Liver (tissue), 7 donors: ENCODE measurements at regions not wholly inside any gene's neighbourhood (a gene's known extent, or its start where the extent isn't known, plus 50 kb on each side); places are given as distances from the start of the nearest gene placed in this dataset.
"Not testable (repeated sequence)": the region's sequence is repeated elsewhere in the genome, so short reads cannot be mapped to it uniquely, and the experiment has no call there.

Experiments
- DNase-seq: peaks from one replicate; pipeline ENCODE4 v3.0.0-alpha.2; 2017; ENCODE audit warnings: low spot score
- H3K27ac ChIP-seq, 2 donors: one replicate each; pipeline ENCODE4 v1.7.0; 2013; ENCODE audit warnings: inconsistent platforms in 2 of 2, low read length in 2 of 2, control low read depth in 1 of 2, low read depth in 1 of 2, mild to moderate bottlenecking in 1 of 2
- H3K27me3 ChIP-seq, 4 donors: one replicate each; pipeline versions ENCODE4 v1.6.1 to v1.7.0; 2013; ENCODE audit warnings: low read length in 3 of 4, inconsistent platforms in 1 of 4, mild to moderate bottlenecking in 1 of 4, moderate library complexity in 1 of 4; ENCODE audit not compliant: control insufficient read depth in 4 of 4, insufficient read depth in 4 of 4
- H3K36me3 ChIP-seq, 4 donors: one replicate each; pipeline versions ENCODE4 v1.6.1 to v1.7.0; 2013; ENCODE audit warnings: low read length in 3 of 4, mild to moderate bottlenecking in 3 of 4, low read depth in 1 of 4, moderate library complexity in 1 of 4; ENCODE audit not compliant: control insufficient read depth in 4 of 4, insufficient read depth in 3 of 4
- H3K4me1 ChIP-seq, 4 donors: one replicate each; pipeline versions ENCODE4 v1.6.1 to v1.7.0; 2013; ENCODE audit warnings: low read length in 3 of 4, mild to moderate bottlenecking in 3 of 4, moderate library complexity in 1 of 4; ENCODE audit not compliant: control insufficient read depth in 4 of 4, insufficient read depth in 4 of 4
- H3K4me3 ChIP-seq, 3 donors: one replicate each; pipeline versions ENCODE4 v1.6.1 to v1.7.0; 2013; ENCODE audit warnings: low read length in 3 of 3, control low read depth in 1 of 3, low read depth in 1 of 3, mild to moderate bottlenecking in 1 of 3
- H3K9ac ChIP-seq, 2 donors: one replicate each; pipeline ENCODE4 v1.7.0; 2013; ENCODE audit warnings: low read length in 2 of 2, mild to moderate bottlenecking in 2 of 2, moderate library complexity in 2 of 2, control low read depth in 1 of 2, low read depth in 1 of 2
- H3K9me3 ChIP-seq, 4 donors: one replicate each; pipeline versions ENCODE4 v1.6.1 to v1.7.0; 2013; ENCODE audit warnings: low read length in 3 of 4; ENCODE audit not compliant: control insufficient read depth in 4 of 4
- EGR1 ChIP-seq, 2 donors: IDR thresholded peaks; 2 replicates each; pipeline ENCODE4 v1.6.1; 2016 to 2018; ENCODE audit warnings: antibody characterized with exemption in 2 of 2, low read depth in 2 of 2
- FOXA1 ChIP-seq: IDR thresholded peaks from 2 replicates; pipeline ENCODE4 v1.6.1; 2016; ENCODE audit warnings: antibody characterized with exemption
- HNF4A ChIP-seq, 2 donors: conservative IDR thresholded peaks; 2 replicates each; pipeline ENCODE4 v1.6.1; 2016; ENCODE audit warnings: antibody characterized with exemption in 2 of 2, mild to moderate bottlenecking in 2 of 2
- JUND ChIP-seq, 2 donors: IDR thresholded peaks; 2 replicates each; pipeline ENCODE4 v1.6.1; 2016; ENCODE audit warnings: antibody characterized with exemption in 2 of 2
- NR2F2 ChIP-seq: IDR thresholded peaks from 2 replicates; pipeline ENCODE4 v1.6.1; 2016; ENCODE audit warnings: antibody characterized with exemption
- RAD21 ChIP-seq, 2 donors: IDR thresholded peaks; 2 replicates each; pipeline ENCODE4 v1.6.1; 2016; ENCODE audit warnings: antibody characterized with exemption in 2 of 2, mild to moderate bottlenecking in 2 of 2
- RXRA ChIP-seq, 2 donors: IDR thresholded peaks; 2 replicates each; pipeline ENCODE4 v1.6.1; 2017 to 2018; ENCODE audit warnings: antibody characterized with exemption in 2 of 2, mild to moderate bottlenecking in 1 of 2
- TAF1 ChIP-seq: conservative IDR thresholded peaks from 2 replicates; pipeline ENCODE4 v1.6.1; 2016; ENCODE audit warnings: antibody characterized with exemption, mild to moderate bottlenecking
- YY1 ChIP-seq: IDR thresholded peaks from 2 replicates; pipeline ENCODE4 v1.6.1; 2016; ENCODE audit warnings: antibody characterized with exemption, mild to moderate bottlenecking
- ZBTB33 ChIP-seq: IDR thresholded peaks from 2 replicates; pipeline ENCODE4 v1.6.1; 2016; ENCODE audit warnings: antibody characterized with exemption
- WGBS: extraction: QIAGEN DNeasy Blood & Tissue Kit; methylation state at CpG from one replicate; pipeline ENCODE4 v1.1.7; 2013; 5-methylcytosine and 5-hydroxymethylcytosine counted together
- TF ChIP-seq, protein P1 (sequence below): IDR thresholded peaks from 2 replicates; pipeline ENCODE4 v1.6.1; 2016; ENCODE audit warnings: antibody characterized with exemption, mild to moderate bottlenecking
- TF ChIP-seq, protein P2 (sequence below): IDR thresholded peaks from 2 replicates; pipeline ENCODE4 v1.6.1; 2016; ENCODE audit warnings: antibody characterized with exemption
- donor health status: healthy.
- donor health status: healthy.
- donor health status: healthy.
- donor health status: healthy.

GRCh38 chr5:119299242-119299614 lies 56.6 kb upstream of the TNFAIP8 start:
- H3K9ac ChIP-seq, H3K27ac ChIP-seq, H3K4me3 ChIP-seq, H3K9me3 ChIP-seq, H3K4me1 ChIP-seq, H3K27me3 ChIP-seq, DNase-seq, H3K36me3 ChIP-seq: not testable (repeated sequence)
- WGBS: 89% methylated on average over 9 of the region's 9 CpGs

- H3K27ac ChIP-seq, H3K4me3 ChIP-seq, H3K9ac ChIP-seq, H3K27me3 ChIP-seq, DNase-seq, H3K9me3 ChIP-seq, H3K36me3 ChIP-seq, H3K4me1 ChIP-seq: not testable (repeated sequence)
- WGBS: 90% methylated on average over 23 of the region's 23 CpGs
Observed at GRCh38 chr5:119299615-119300310, 56.1 kb upstream of the TNFAIP8 start.

DNA sequence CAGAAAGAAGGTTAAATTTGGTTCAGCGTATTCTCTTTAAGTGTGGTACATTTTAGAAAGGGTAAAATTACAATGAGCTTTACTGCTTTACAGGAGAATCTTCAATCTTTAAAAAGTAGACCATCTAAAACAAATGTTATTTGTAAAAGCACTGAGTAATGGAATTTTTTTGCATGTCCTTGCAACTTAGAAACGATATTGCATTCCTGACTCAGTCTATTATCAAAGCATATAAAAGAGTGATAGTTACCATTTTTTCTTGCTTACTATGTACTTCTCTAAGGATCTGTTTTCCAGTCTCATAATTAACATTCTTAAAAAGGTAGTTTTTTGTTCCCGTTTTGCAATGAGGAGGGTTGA lies 55.5 kb upstream of the TNFAIP8 start:
- peaks cover 0 to 3% (median 0%) of the 10 kb centered on the region in 4 donors for H3K4me1 ChIP-seq
- 89% methylated on average over 3 of the region's 3 CpGs for WGBS
- no peak overlapping the region for H3K9ac ChIP-seq

More for the DNA sequence above, 55.5 kb upstream of the TNFAIP8 start:
- no peak overlapping the region for H3K4me3 ChIP-seq
- no peaks in the 10 kb centered on the region for H3K27me3 ChIP-seq
- no peak for TF ChIP-seq TAF1
- no peak for TF ChIP-seq RXRA (IDR thresholded peaks at IDR 0.05)
- TF ChIP-seq RAD21 (IDR thresholded peaks at IDR 0.05): no peak
- TF ChIP-seq YY1: no peak
- TF ChIP-seq ZBTB33: no peak
- no peak for TF ChIP-seq JUND (IDR thresholded peaks at IDR 0.05)
- no peak for TF ChIP-seq EGR1 (IDR thresholded peaks at IDR 0.05; ENCODE audit: low read depth in 2 of 2)
- TF ChIP-seq, protein P1, sequence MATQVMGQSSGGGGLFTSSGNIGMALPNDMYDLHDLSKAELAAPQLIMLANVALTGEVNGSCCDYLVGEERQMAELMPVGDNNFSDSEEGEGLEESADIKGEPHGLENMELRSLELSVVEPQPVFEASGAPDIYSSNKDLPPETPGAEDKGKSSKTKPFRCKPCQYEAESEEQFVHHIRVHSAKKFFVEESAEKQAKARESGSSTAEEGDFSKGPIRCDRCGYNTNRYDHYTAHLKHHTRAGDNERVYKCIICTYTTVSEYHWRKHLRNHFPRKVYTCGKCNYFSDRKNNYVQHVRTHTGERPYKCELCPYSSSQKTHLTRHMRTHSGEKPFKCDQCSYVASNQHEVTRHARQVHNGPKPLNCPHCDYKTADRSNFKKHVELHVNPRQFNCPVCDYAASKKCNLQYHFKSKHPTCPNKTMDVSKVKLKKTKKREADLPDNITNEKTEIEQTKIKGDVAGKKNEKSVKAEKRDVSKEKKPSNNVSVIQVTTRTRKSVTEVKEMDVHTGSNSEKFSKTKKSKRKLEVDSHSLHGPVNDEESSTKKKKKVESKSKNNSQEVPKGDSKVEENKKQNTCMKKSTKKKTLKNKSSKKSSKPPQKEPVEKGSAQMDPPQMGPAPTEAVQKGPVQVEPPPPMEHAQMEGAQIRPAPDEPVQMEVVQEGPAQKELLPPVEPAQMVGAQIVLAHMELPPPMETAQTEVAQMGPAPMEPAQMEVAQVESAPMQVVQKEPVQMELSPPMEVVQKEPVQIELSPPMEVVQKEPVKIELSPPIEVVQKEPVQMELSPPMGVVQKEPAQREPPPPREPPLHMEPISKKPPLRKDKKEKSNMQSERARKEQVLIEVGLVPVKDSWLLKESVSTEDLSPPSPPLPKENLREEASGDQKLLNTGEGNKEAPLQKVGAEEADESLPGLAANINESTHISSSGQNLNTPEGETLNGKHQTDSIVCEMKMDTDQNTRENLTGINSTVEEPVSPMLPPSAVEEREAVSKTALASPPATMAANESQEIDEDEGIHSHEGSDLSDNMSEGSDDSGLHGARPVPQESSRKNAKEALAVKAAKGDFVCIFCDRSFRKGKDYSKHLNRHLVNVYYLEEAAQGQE: no peak
- TF ChIP-seq, protein P2, sequence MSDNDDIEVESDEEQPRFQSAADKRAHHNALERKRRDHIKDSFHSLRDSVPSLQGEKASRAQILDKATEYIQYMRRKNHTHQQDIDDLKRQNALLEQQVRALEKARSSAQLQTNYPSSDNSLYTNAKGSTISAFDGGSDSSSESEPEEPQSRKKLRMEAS: no peak
- no peak for TF ChIP-seq FOXA1
- TF ChIP-seq HNF4A (conservative IDR thresholded peaks at IDR 0.05): no peak
- no peak for TF ChIP-seq NR2F2
- no peaks in the 10 kb centered on the region for H3K36me3 ChIP-seq
- no peak overlapping the region for H3K27ac ChIP-seq
- no peaks in the 10 kb centered on the region for H3K9me3 ChIP-seq
- no peak for DNase-seq
